ENCODE measurements at regions not wholly inside any gene's neighbourhood (a gene's known extent, or its start where the extent isn't known, plus 50 kb on each side); places are given as distances from the start of the nearest gene placed in this dataset.

DNA sequence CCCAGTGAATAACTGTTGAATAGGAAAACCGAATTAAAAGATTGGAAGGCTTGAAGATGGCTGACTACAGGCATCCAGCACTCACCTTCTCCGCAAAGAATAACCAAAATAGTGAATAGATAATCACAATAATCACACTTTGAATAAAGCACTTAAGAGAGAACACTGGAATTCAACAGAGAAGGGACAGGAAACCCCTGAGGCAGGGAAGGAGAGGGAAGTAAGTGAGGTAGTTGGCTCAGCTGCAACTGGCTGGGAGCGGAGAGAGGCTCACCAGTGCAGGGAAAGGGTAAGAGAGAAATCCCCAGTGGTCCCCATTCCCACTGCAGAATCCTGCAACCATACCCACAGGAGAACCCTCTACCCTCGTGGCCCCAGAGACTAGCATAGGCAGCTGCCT lies 246.6 kb upstream of the NCKAP5 start:
- no peak for DNase-seq

DNA sequence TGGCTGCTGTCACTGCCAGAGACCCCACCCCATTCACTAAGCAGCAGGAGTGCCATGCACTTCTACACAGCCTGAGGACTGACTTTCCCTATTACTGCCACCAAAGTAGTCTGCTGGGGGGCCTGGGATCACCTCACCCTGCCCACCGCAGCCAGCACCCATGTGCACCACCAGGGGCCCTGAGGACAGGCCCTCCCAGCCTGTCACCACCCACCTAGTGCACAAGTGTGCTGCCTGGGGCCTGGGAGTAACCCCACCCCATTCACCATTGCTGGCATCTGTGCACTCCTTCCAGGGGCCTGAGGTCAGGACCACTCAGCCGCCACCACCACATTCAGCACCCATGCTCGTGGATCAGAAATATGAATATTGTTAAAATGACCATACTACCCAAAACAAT lies 247.8 kb upstream of the NCKAP5 start:
- DNase-seq: no peak

DNA sequence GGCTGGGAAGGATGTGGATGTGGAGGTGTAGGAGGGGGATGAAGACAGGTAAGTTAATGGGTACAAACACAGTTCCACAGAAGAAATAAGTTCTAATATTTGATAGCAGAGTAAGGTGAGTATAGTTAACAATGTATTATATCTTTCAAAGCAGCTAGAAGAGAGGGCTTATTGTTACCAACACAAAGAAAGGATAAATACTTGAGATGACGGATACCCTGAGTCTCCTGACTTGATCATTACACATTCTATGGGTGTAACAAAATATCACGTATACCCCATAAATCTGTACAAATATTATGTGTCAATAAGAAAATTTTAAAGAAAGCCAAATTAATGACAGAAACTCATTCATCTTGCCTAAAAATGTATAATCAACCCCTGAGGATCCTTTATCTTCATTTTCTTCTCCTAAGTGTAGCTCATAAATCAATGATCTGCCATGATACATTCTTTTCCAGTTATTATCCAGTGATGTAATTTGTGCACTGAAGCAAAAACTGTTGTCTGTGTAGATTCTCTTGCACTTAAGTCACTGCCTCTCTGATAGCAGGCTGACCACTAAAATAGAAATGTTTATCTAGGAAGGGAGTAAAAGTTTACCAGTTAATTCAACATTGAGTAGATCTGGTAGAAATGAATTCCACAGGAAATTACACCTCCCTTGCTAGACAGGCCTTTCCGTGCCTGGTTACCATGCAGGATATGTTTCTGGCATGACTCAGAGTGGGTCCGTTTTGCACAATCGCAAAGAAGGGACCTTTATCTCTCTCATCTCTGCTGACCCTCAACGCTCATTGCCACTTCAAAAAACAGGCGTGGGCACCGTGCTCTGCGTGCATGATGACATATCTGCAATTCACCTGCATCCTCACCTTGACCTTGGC lies 249.7 kb upstream of the NCKAP5 start:
- no peak for DNase-seq

DNA sequence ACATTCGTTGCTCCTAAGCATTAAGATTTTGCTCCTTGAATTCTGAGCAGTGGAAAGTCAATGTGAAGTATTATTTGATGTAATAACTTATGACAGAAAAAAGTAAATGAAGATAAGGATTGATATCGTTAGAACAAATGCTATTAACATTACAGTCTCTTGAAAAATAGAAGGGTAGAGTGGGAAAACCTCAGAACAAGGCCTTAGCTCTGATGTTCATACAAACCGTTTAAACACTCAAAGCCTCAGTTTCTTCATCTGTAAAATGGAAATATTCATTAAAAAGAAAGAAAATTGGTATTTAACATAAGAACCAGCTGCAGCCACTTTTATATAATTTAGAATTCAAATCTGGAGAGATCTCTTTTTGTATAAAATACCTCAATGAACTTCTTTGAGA lies 250.4 kb upstream of the NCKAP5 start:
- DNase-seq: no peak

DNA sequence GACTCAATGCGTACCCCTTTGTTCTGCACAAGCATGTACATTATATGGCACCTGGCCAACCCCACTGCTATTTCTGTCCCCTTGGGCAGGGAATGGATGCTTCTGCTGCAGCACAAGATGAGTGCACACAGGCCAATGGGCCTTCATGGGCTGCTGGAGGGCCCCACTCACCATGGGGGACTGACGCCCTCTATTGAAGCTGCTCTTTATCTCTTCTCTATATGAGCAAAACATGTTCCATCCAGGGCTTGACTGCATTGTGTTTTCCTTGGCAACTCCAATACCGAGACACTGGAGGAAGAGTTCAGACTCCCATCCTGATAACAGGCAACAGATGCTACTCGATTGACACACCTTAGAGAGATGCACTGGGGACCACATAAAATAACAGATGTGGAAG lies 251.6 kb upstream of the NCKAP5 start:
- no peak for DNase-seq

DNA sequence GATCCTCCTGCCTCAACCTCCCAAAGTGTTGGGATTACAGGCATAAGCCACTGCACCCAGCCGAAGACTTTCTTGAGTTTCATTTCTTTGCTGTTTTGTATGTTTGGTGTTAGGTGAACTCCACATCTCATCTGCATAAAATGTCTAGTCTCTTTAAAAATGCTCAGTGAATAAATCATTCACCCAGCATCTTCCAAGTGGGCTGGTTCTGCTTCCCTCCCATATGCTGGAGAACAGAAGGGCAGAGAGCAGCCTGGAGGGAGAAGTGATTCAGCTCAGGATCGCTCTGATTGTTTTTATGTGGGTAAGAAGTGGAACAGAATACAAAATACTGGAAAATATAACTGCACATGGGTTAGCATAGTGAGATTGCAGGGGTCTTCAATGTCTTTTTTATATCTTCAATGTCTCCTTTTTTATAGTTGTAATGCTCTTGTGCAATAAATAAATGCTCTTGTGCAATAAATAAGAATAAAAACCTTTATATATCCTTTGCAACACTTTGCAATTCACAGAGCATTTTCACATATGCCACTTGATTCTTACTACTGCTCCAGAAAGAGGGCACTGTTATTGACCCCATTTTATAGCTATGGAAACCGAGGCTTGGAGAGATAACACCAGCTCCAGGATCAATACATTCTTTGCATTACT lies 253.0 kb upstream of the NCKAP5 start:
- no peak for DNase-seq

DNA sequence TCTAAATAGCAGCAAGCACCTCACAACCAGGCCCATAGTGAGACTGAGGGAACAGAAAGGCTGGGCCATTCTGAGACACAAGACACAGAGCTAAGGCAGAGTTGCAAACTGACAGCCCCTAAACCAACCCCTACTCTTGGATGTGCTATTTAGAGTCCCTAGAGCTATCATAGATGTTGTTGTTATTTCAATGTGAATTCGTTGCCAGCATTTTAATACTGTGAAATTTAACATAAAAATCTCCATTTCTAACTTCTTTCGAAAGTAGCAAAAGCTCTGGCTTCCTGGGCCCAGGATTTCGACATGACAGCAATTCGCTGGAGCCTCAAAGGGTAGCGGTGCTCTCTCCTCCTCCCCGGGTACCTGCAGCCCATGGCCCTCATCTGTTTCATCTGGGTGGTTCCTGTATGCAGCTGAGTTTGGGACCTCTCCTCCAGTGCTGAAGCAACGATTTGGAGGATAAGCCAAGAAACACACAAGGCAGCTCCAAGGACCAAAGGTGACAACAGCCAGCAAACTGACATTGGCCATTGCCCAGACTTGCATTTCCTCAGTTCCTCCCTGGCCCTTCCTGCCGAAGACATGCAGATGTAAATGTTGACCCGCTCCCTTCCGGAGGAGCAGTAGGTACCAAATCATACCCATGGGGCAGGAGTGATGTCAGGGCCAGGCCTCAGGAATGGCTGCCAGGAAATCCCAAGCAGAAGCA lies 254.4 kb upstream of the NCKAP5 start:
- no peak for DNase-seq

DNA sequence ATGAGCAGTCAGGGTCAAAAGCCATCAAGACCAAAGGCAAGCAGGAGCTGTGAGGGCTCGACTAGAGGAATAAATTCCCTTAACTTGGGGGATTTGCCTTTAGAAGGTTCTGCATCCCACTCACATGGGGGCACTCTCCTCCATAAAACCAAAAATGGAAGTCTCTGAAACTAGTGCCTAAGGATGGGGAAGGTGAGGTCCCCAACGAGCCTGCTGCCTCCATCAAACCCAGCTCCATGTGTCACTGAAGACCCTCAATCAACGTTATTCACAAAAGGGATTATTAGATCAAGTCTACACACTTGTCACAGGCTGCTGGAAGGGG lies 254.9 kb upstream of the NCKAP5 start:
- DNase-seq: no peak

DNA sequence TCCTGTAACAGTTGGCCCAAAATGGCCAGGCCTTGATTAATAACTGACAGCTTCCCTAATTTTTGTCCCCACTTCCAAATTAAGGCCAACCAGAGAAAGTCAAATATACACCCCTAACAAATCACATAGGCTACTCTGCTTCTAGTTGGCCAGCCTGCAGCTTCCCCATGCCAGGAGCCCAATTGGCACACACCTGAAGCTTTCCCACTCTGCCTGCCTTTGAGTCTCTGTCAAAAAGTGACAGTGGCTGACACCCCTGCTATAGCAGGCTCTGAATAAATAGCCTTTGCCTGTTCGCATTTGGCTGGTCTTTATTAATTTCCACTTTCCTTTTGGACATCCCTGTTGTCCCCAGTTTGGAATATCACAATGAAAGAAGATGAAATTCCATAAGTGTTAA lies 256.6 kb upstream of the NCKAP5 start:
- no peak for DNase-seq

DNA sequence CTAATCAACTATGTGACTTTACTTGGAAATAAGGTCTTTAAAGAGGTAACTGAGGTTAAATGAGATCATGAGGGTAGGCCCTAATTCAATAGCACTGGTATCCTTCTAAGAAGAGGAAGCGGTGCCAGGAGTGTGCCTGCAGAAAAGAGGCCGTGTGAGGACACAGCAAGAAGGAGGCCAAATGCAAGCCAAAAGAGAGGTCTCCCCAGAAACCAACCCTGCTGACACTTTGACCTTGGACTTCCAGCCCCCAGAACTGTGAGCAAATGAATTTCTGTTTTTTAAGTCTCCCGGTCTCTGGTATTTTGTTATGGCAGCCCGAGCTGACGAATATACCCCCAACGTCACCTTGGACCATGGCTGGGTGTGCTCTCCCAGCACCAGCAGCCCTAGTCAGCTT lies 257.5 kb upstream of the NCKAP5 start:
- no peak for DNase-seq

DNA sequence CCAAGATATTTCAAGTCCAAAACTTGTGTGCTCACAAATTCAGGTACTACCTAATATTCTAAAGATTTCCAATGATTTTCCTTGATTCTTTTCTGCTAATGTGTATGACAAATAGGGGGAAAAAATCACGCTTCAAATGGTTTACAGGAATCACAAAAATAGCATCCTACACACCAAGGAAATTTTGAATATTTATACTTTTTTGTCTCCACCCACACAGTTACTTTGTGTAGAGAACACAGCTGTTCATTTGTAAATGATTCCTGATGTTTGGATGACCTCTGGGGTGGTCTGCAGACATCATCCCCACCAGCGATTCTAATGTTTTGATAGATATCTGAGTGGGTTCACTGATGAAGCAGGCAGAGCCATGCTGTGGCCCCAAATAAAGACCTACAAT lies 260.6 kb upstream of the NCKAP5 start:
- DNase-seq: no peak

DNA sequence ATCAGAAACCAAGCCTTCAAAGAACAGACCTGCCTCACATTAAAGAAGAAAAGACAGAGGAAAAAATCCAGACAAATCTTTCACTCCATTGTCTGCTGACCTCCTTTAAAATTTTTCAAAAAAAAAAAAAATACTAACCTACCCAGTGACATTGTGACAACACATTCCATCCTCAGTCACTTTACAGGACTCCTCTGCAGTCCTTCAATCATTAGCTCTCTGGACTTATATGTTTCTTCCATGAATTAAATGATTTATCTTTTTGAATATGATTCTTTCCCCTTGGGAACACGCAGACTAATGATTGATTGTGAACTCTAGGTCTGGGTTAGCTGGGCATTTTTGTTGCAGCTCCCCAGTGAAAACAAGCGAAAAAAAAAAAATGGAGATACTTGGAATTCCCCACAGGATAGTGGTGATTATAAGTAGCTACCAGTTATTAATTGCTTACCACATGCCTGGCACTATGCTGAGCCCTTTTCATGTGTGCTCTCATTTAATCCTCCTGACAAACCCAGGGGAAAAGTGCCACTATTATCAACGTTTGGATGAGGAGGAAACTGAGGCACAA lies 261.3 kb upstream of the NCKAP5 start:
- DNase-seq: no peak

DNA sequence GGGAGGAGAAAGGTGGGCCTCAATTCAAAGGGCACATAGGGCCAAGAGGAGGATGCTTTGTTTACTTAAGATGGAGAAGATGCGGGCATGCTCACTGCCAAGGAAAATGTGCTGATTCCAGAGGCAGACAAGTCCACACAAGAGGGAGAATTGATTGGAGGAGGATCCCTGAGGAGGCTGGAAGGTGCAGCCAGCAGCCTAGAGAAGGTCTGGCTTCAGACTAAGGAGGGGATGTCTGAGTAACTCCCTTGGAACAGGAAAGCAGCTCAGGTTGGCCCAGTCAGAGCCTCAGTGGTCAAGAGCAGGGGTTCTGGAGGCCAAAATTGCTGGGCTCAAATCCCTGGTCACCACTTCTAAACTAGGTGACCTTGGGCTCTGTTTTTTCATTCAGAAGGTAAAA lies 265.5 kb upstream of the NCKAP5 start:
- no peak for DNase-seq

DNA sequence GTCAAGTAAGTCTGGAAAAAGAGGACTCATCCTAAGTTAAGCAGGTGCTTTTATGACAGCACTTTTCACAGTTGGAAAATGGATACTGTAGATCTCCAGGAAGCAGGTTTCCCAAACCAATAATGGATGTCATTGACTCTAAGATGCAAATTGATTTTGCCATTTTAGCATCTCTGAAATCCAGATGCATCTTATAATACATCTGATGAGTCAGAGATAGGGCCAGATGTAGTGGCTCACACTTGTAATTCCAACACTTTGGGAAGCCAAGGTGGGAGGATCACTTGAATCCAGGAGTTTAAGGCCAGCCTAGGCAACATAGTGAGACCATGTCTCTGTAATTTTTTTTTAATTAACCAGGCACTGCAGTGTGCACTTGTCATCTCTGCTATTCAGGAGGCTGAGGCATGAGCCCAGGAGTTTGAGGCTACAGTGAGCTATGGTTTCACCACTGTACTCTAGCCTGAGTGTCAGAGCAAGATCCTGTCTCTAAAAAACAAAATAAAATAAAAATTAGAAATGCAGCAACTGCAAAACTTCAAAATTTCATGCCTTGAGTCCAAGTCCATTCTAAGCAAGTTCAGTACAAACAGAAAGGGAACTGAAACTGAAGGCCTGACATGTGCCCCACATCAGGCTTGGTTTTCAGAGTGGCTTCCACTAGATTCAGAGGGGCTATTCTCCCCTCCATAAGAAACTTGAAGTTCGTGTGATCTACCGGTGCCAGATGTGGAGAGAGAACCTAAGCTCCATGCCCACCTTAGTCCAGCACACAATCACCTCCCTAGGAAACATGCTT lies 267.8 kb upstream of the NCKAP5 start:
- no peak for DNase-seq

DNA sequence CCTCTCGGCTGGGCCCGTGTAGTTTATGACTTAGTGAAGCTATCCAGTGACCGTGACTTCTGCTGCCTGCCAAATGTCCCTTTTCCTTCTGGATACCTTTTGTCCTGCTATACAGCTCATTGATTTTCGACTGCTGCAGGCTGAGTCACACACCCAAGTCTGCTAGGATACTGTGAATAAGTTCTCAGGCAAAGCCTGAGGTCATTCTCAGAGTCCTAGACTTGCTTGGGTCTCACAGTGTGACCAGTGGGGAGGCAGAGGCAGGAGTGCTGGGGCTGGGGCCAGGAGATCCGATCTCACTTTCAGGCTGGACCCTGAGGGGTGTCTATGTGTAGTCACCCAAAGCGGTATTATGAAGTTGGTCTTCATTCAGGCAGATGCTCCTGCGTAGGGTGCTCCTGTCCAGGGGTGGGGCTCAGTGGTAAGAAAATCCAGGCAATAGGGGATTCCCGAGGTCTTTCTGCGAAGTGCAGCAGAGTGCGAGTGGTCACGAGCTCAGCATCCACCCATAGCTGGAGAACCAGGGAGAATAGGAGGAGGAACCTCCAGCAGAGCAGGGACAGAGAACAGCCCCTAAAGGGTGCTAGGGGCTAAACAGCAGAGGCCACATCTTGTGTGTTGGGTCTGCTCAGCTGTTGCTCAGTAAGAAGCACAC lies 268.6 kb upstream of the NCKAP5 start:
- DNase-seq: no peak

DNA sequence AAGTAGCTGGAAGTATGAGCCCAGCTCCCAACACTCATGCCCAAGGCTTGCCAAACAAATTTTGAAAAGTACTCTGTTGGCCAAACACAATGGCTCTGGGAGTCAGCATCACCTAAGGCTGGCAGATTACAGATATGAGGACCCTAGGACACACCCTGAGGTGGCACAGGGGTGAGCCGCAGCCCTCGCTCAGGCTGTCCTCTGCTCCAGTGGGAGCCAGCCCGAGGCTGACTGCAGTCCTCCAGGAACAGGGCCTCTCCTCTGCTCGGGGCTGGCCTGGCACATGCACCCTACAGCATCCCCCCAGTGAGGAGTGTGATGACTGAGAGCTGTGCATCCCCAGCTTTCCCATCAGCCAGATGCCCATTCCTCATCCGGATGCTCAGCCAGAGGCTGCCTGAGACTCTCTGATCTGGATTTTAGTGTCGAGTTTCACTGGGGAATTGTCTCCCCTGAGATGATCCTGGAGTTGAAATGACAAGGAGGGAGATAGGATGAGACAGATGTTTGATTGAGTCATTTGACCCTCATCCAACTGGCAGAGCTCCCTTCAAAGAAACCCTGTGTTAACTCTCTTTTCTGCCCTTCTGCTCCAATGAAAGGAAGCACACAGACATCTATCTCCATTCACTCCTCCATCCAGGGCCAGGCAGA lies 269.3 kb upstream of the NCKAP5 start:
- DNase-seq: no peak

DNA sequence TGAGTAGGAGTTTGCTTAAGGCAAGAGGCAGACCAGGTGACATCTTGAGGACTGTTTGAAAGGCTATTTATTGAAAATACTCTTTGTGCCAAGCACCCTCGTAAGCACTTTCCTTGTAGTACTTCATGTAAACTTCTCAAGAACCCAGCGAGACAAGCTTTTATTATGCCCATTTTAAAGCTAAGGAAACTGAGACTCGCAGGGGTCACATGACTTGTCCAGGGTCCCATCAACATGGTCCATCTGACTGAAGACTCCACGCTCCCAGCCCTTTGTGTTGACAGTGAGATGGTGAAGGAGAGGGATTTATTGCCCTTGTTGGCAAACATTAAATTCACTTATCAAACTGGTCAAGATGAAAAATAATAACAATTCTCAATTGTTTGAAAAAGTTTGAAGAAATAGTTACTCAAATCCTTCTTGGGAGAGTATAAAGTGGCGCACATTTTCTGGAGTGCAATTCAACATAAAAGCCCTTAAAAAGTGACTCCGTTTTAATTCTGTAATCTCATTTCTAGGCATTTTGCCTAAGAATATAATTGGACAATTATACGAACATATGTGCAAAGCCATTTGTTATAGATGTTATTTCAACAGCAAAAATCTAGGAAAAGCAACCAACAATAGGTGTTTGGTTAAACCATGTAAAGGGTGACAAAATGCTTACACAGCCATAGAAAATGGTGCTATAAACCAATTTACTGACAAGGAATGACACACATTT lies 270.5 kb upstream of the NCKAP5 start:
- no peak for DNase-seq

DNA sequence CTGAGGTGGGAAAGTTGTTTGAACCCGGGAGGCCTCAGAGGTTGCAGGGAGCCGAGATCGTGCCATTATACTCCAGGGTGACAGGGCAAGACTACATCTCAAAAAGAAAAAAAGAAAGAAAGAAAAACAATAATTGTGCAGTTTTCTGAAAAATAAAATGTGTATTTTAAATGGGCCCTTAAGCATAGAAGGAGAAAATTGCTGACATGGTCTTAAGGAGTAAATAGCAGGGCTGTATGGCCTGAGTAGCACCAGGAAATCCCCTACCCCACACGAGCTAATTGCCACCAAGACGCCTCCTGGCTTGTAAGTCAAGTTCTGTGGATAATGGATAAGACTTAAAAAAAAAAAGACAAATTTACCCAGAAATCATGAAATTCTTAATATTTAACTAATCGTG lies 271.4 kb upstream of the NCKAP5 start:
- DNase-seq: no peak

DNA sequence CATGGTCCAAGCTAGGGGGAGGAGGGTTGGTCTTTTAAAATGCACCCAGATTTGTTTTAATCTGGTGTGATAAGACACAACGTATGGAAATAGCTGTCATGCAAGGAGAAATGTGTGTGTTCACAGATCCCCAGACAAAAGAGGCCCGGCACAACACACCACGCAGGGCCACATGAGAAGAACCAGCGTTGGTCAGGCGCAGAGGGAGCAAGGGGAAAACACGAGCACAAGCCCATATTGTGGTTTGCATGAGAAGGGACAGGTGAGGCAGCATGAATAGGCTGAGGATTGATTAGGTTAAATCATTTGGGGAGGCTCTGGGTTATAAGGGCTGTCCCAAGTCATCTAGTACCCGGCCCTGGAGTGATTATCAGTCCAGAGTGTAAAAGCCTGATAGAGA lies 272.5 kb upstream of the NCKAP5 start:
- DNase-seq: no peak

DNA sequence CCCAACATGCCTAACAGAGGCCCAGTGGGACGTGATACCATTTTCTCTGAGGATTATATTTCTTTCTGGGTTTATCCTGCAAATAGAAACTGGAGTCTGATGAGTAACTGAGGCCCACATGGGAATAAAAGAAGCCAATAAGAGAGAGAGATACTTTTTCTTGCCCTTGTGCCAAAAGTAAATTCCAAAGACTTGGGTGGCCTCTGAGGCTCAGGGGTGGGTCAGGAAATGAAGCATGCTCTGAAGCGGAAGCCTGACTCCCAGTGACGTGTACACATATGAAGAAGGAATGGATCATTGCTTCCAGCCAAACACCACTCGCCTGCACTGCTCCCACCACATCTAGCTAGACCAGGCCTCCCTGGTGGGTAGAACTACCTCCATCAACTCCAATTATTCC lies 273.6 kb upstream of the NCKAP5 start:
- DNase-seq: no peak

DNA sequence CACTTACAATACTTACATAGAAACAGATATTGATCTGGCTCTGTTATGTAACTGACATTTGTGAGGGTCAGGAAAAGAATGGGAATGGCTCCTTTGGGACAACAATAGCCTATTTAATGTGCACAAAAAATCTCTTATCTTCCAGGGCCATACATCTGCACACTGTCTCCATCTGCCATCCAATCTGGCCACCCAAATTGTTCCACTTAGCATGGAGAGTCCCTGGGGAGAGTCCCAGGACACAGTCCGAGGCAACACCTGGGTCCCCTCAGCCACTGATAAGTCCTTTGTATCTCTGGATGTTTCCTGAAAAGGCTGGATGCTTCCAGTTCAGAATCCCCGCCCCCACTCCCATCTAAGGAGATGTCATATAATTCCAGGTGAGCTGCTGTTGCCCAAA lies 274.2 kb upstream of the NCKAP5 start:
- no peak for DNase-seq
